ENCODE measurements at regions not wholly inside any gene's neighbourhood (a gene's known extent, or its start where the extent isn't known, plus 50 kb on each side); places are given as distances from the start of the nearest gene placed in this dataset.
A peak's percentile ranks its signal among the peaks of the same experiment; 100 is the strongest.

DNA sequence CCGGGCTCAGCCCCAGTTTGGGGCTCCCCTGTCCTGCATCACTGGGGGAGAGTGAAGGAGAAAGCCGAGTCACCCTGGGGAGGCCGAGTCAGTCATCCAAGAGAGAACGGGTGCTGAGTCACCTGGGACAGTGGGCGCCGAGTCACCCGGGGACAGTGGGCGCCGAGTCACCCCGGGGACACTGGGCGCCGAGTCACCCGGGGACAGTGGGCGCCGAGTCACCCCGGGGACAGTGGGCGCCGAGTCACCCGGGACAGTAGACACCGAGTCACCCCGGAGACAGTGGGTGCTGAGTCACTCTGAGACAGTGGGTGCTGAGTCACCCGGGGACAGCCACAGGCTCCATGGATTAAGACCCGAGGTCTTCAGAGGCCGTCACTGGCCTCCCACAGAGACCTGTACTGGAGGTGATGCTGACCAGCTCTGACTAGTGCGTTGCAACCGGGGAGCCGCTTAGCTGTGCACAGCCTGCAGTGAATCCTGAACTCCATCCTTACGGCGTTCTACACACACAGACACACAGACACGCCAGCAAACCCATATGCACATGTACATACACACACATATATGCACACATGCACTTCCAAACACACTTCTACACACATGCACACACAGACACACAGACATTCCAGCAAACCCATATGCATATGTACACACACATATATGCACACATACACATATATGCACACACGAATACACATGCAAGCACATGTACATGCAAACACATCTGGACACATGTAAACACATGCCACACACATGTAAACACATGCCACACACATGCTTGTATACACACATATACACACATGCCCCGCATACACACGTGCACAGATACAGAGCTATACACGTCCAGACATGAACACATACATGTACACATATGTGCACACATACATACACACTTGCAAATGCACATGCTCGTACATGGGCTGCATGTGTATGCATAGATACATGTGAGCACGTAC lies 64.9 kb upstream of the GALNT9 start (continued):
- TF ChIP-seq, protein P1, sequence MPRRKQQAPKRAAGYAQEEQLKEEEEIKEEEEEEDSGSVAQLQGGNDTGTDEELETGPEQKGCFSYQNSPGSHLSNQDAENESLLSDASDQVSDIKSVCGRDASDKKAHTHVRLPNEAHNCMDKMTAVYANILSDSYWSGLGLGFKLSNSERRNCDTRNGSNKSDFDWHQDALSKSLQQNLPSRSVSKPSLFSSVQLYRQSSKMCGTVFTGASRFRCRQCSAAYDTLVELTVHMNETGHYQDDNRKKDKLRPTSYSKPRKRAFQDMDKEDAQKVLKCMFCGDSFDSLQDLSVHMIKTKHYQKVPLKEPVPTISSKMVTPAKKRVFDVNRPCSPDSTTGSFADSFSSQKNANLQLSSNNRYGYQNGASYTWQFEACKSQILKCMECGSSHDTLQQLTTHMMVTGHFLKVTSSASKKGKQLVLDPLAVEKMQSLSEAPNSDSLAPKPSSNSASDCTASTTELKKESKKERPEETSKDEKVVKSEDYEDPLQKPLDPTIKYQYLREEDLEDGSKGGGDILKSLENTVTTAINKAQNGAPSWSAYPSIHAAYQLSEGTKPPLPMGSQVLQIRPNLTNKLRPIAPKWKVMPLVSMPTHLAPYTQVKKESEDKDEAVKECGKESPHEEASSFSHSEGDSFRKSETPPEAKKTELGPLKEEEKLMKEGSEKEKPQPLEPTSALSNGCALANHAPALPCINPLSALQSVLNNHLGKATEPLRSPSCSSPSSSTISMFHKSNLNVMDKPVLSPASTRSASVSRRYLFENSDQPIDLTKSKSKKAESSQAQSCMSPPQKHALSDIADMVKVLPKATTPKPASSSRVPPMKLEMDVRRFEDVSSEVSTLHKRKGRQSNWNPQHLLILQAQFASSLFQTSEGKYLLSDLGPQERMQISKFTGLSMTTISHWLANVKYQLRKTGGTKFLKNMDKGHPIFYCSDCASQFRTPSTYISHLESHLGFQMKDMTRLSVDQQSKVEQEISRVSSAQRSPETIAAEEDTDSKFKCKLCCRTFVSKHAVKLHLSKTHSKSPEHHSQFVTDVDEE (CRISPR knock-in tag; IDR thresholded peaks at IDR 0.05): no peak
- TF ChIP-seq ZFP30 (CRISPR knock-in tag; IDR thresholded peaks at IDR 0.05): no peak
- no peak for TF ChIP-seq TCF4 (CRISPR knock-in tag; IDR thresholded peaks at IDR 0.05; ENCODE audit: borderline replicate concordance)

DNA sequence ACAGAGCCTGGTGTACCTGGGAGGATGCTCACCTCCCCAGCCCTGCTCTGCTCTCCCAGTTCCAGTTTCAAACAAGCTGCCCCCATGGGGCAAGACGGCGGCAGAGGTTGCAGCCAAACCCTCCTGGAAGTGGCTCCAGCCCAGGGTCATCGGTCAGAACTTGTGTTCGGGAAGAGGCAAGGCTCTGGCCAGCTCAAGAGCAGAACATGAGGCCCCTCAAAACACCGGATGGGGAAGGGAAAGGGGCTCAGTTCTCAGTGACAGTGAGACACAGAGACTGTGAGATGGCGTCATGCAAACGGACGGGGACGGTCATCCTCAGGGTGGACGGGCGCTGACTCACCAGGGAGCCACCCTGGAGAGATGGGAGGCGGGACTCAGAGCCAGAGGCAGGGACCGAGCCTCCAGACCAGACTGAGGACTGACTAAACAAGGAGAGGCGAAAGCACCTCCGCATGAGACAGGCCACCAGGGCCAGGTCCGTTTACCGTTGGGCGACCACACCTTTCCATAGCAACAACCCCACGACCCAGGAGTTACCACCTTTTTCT lies 63.9 kb upstream of the GALNT9 start:
- peak; percentile 47 for ATAC-seq
- TF ChIP-seq, protein P2, sequence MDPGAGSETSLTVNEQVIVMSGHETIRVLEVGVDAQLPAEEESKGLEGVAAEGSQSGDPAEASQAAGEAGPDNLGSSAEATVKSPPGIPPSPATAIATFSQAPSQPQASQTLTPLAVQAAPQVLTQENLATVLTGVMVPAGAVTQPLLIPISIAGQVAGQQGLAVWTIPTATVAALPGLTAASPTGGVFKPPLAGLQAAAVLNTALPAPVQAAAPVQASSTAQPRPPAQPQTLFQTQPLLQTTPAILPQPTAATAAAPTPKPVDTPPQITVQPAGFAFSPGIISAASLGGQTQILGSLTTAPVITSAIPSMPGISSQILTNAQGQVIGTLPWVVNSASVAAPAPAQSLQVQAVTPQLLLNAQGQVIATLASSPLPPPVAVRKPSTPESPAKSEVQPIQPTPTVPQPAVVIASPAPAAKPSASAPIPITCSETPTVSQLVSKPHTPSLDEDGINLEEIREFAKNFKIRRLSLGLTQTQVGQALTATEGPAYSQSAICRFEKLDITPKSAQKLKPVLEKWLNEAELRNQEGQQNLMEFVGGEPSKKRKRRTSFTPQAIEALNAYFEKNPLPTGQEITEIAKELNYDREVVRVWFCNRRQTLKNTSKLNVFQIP (CRISPR knock-in tag; IDR thresholded peaks at IDR 0.05; ENCODE audit: borderline replicate concordance, low read depth): no peak
- TF ChIP-seq, protein P3, sequence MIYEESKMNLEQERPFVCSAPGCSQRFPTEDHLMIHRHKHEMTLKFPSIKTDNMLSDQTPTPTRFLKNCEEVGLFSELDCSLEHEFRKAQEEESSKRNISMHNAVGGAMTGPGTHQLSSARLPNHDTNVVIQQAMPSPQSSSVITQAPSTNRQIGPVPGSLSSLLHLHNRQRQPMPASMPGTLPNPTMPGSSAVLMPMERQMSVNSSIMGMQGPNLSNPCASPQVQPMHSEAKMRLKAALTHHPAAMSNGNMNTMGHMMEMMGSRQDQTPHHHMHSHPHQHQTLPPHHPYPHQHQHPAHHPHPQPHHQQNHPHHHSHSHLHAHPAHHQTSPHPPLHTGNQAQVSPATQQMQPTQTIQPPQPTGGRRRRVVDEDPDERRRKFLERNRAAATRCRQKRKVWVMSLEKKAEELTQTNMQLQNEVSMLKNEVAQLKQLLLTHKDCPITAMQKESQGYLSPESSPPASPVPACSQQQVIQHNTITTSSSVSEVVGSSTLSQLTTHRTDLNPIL (CRISPR knock-in tag; IDR thresholded peaks at IDR 0.05; ENCODE audit: low read depth): no peak
- TF ChIP-seq RARB (CRISPR knock-in tag; IDR thresholded peaks at IDR 0.05) (no peak), ZNF8 (CRISPR knock-in tag; IDR thresholded peaks at IDR 0.05) (no peak), ISL1 (CRISPR knock-in tag; IDR thresholded peaks at IDR 0.05) (no peak), SNAI2 (CRISPR knock-in tag; IDR thresholded peaks at IDR 0.05) (no peak), TOX (CRISPR knock-in tag; IDR thresholded peaks at IDR 0.05; ENCODE audit: borderline replicate concordance) (no peak), ARNTL (CRISPR knock-in tag; IDR thresholded peaks at IDR 0.05; ENCODE audit: borderline replicate concordance, low read depth) (no peak), CSDC2 (CRISPR knock-in tag; IDR thresholded peaks at IDR 0.05) (no peak), BACH2 (CRISPR knock-in tag; IDR thresholded peaks at IDR 0.05; ENCODE audit: borderline replicate concordance) (no peak), TCF4 (CRISPR knock-in tag; IDR thresholded peaks at IDR 0.05; ENCODE audit: borderline replicate concordance) (no peak), ZNF565 (CRISPR knock-in tag; conservative IDR thresholded peaks at IDR 0.05; ENCODE audit: low read depth) (no peak), ZFP3 (CRISPR knock-in tag; IDR thresholded peaks at IDR 0.05) (no peak), OSR1 (CRISPR knock-in tag; IDR thresholded peaks at IDR 0.05) (no peak), GLIS3 (CRISPR knock-in tag; IDR thresholded peaks at IDR 0.05) (no peak)
- TF ChIP-seq, protein P4, sequence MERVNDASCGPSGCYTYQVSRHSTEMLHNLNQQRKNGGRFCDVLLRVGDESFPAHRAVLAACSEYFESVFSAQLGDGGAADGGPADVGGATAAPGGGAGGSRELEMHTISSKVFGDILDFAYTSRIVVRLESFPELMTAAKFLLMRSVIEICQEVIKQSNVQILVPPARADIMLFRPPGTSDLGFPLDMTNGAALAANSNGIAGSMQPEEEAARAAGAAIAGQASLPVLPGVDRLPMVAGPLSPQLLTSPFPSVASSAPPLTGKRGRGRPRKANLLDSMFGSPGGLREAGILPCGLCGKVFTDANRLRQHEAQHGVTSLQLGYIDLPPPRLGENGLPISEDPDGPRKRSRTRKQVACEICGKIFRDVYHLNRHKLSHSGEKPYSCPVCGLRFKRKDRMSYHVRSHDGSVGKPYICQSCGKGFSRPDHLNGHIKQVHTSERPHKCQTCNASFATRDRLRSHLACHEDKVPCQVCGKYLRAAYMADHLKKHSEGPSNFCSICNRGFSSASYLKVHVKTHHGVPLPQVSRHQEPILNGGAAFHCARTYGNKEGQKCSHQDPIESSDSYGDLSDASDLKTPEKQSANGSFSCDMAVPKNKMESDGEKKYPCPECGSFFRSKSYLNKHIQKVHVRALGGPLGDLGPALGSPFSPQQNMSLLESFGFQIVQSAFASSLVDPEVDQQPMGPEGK (CRISPR knock-in tag; IDR thresholded peaks at IDR 0.05; ENCODE audit: borderline replicate concordance): no peak
- TF ChIP-seq, protein P1 (CRISPR knock-in tag; IDR thresholded peaks at IDR 0.05): no peak

Measured in SK-N-SH treated with all-trans-retinoic acid at 6 μM for 48 hours (cell line).